ENCODE measurements at regions not wholly inside any gene's neighbourhood (a gene's known extent, or its start where the extent isn't known, plus 50 kb on each side); places are given as distances from the start of the nearest gene placed in this dataset.

DNA sequence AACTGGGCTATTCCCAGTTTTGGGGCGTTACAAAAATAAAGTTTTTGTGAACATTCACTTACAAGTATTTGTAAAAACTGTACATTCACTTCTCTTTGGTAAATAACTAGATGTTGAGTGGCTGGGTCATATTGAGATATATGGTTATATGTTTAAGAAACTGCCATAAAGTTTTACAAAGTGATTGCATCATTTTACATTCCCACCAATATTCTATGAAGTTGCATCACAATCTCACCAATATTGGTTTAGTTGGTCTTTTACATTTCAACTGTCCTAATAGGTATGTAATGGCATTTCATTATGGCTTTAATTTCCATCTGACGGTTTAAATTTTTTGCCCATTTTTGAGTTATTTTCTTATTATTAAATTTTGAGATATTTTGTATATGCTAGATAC is 251.7 kb upstream of the GNAI1 start:
- no peak for TF ChIP-seq PAX5 (IDR thresholded peaks at IDR 0.05; ENCODE audit: borderline replicate concordance, low read depth, low read length)
- TF ChIP-seq, protein P1, sequence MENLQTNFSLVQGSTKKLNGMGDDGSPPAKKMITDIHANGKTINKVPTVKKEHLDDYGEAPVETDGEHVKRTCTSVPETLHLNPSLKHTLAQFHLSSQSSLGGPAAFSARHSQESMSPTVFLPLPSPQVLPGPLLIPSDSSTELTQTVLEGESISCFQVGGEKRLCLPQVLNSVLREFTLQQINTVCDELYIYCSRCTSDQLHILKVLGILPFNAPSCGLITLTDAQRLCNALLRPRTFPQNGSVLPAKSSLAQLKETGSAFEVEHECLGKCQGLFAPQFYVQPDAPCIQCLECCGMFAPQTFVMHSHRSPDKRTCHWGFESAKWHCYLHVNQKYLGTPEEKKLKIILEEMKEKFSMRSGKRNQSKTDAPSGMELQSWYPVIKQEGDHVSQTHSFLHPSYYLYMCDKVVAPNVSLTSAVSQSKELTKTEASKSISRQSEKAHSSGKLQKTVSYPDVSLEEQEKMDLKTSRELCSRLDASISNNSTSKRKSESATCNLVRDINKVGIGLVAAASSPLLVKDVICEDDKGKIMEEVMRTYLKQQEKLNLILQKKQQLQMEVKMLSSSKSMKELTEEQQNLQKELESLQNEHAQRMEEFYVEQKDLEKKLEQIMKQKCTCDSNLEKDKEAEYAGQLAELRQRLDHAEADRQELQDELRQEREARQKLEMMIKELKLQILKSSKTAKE (IDR thresholded peaks at IDR 0.05; ENCODE audit: low read depth, poor library complexity, severe bottlenecking), result no peak
- TF ChIP-seq EZH2 (IDR thresholded peaks at IDR 0.05; ENCODE audit: borderline replicate concordance, control insufficient read depth, low read depth, low read length), result no peak
- TF ChIP-seq, protein P2, sequence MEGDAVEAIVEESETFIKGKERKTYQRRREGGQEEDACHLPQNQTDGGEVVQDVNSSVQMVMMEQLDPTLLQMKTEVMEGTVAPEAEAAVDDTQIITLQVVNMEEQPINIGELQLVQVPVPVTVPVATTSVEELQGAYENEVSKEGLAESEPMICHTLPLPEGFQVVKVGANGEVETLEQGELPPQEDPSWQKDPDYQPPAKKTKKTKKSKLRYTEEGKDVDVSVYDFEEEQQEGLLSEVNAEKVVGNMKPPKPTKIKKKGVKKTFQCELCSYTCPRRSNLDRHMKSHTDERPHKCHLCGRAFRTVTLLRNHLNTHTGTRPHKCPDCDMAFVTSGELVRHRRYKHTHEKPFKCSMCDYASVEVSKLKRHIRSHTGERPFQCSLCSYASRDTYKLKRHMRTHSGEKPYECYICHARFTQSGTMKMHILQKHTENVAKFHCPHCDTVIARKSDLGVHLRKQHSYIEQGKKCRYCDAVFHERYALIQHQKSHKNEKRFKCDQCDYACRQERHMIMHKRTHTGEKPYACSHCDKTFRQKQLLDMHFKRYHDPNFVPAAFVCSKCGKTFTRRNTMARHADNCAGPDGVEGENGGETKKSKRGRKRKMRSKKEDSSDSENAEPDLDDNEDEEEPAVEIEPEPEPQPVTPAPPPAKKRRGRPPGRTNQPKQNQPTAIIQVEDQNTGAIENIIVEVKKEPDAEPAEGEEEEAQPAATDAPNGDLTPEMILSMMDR (IDR thresholded peaks at IDR 0.05 in 2 of 3, conservative IDR thresholded peaks at IDR 0.05 in 1 of 3; ENCODE audit: control insufficient read depth in 2 of 3, extremely low read depth in 1 of 3, insufficient read depth in 1 of 3, low read depth in 3 of 3, low read length in 3 of 3), result no peak
- no peak for TF ChIP-seq MTA2 (IDR thresholded peaks at IDR 0.05; ENCODE audit: low read depth)
- TF ChIP-seq TAF1 (IDR thresholded peaks at IDR 0.05; ENCODE audit: borderline replicate concordance, low read depth, low read length), result no peak
- TF ChIP-seq, protein P3, sequence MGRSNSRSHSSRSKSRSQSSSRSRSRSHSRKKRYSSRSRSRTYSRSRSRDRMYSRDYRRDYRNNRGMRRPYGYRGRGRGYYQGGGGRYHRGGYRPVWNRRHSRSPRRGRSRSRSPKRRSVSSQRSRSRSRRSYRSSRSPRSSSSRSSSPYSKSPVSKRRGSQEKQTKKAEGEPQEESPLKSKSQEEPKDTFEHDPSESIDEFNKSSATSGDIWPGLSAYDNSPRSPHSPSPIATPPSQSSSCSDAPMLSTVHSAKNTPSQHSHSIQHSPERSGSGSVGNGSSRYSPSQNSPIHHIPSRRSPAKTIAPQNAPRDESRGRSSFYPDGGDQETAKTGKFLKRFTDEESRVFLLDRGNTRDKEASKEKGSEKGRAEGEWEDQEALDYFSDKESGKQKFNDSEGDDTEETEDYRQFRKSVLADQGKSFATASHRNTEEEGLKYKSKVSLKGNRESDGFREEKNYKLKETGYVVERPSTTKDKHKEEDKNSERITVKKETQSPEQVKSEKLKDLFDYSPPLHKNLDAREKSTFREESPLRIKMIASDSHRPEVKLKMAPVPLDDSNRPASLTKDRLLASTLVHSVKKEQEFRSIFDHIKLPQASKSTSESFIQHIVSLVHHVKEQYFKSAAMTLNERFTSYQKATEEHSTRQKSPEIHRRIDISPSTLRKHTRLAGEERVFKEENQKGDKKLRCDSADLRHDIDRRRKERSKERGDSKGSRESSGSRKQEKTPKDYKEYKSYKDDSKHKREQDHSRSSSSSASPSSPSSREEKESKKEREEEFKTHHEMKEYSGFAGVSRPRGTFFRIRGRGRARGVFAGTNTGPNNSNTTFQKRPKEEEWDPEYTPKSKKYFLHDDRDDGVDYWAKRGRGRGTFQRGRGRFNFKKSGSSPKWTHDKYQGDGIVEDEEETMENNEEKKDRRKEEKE (IDR thresholded peaks at IDR 0.05), result no peak
- TF ChIP-seq SREBF2 (IDR thresholded peaks at IDR 0.05; ENCODE audit: low read length), result no peak
- no peak for TF ChIP-seq ZNF24 (IDR thresholded peaks at IDR 0.05)
- TF ChIP-seq CHD4 (IDR thresholded peaks at IDR 0.05), result no peak
